ENCODE measurements at regions not wholly inside any gene's neighbourhood (a gene's known extent, or its start where the extent isn't known, plus 50 kb on each side); places are given as distances from the start of the nearest gene placed in this dataset.

GRCh38 chr19:29324291-29324680, 111.3 kb upstream of the UQCRFS1 start:
- DNase-seq, result no peak

- DNase-seq, result no peak
These were observed 111.8 kb upstream of the UQCRFS1 start for GRCh38 chr19:29324717-29325116.

- no peak for DNase-seq
These were observed 112.5 kb upstream of the UQCRFS1 start for GRCh38 chr19:29325241-29325975.

DNA sequence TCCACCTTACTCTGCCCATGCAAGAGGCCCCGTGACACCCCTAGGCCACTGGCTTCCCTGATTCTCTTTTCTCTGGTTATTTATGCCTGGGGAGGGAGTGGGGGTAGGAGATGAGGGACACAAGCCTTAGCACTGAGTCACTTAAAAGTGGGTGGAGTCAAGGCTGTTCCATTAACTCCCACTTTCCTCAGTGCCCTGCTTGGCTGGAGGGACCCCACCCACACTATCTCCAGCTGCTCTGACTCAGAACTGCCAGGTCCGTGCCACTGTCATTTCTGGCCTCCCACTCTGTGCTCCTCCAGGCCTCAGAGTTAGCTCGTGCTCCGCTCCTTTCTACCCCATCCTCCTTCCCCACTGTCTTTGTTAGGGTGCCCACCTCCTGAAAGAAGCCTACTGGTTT, 113.4 kb upstream of the UQCRFS1 start:
- no peak for DNase-seq

DNA sequence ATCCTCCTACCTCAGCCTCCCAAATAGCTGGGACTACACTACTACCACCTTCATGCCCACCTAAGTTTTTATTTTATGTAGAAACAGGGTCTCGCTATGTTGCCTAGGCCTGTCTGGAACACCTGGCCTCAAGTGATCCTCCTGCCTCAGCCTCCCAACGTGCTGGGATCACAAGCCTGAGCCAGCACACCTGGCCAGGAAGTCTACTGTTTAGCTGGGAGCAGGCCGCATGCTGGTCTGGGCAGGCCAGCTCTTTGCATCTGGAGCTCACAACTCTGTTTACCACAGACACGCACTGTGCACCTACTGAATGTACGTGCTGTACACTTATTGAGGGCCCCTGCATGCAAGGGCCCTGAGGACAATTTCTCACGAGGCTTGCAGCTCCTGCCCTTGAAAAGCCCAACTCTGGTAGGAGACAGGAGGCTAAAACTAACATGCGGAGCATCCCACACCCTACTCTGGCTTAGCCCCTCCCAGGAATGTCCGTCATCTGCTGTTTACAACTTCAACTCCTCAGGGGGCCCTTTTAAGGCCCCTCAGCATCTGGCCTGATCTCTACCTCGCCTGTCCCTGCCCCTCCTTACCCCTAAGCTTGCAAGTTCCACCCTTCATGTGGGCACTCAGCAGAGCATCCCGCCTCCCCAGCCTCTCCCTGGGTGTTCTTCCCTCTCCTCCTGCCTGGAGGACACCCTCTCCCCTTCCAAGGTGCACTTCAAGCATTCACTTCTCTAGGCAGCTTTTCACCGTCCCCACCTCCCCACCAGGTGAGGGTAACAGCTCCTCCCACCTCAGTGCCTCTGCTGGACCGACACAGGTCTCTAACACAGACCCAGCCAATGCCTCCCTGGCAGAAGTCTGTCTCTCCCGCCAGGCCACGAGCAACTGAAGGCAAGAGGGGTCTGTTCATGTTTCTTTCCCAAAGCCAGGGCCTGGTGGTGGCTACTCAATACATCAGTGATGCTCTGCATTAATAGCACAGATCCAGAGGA, 114.2 kb upstream of the UQCRFS1 start:
- no peak for DNase-seq

DNA sequence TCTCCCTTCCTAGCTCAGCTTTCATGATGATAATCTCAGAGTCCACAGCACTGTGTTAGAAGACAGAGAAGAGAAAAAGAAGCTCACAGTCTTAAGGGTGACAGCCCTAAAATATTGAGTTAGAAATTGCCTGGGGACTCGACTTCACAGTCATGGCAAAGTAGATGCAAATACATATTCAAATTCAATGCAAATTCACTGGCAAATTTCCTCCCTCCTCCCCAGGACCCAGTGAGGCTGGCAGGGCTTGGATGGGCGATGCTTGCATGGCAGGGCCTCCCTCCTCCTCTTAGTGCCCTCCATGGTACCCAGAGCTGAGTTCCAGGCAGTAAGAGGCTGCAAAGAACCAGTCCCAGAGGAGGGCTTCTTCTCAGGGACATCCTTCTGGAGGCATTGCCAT, 115.6 kb upstream of the UQCRFS1 start:
- DNase-seq, result no peak

- DNase-seq, result no peak
These were observed 116.6 kb upstream of the UQCRFS1 start for GRCh38 chr19:29329460-29330134.

DNA sequence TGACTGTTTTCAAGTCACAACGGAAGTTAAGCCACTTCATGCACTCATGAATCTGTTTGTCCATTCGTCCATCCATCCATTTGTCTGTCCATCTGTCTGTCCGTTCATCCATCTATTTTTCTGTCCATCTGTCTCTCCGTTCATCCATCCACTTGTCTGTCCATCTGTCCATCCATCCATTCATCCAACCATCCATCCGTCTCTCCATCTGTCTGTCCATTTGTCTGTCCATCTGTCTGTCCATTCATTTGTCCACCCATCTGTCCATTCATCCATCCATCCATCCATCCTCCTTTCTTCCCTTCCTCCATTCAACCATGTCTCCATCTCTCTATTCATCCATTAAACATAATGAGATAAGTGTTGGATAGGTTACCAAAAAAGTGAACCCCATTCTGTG, 123.5 kb upstream of the UQCRFS1 start:
- no peak for DNase-seq

- no peak for DNase-seq
These were observed 124.1 kb upstream of the UQCRFS1 start for GRCh38 chr19:29337029-29337428.

- no peak for DNase-seq
These were observed 125.5 kb upstream of the UQCRFS1 start for GRCh38 chr19:29338480-29338879.

- DNase-seq, result no peak
These were observed 129.8 kb upstream of the UQCRFS1 start for GRCh38 chr19:29342721-29343120.

DNA sequence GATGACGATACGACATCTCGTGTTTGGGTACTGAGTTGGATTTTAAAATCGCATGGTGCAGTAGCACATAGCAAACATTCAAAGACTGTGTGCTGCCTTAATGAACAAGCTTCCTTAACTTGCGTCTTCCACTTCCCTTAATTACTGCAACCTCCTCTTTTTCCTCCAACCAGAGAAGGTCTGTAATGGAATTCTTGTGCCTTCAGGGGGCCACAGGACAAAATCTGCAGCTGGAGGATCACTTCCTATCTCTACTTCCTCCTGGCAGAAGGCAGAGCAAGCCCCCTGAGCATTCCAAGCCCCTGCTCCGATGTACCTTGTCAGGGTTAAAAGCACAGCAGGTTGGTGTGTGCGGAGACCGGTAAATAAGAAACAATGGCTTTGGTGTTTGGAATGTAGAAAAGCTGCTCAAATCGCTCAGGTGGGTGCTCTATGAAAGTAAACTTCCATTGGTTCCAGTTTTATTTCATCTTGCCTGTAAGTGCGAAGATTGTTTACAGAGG, 151.3 kb upstream of the UQCRFS1 start:
- DNase-seq, result no peak

DNA sequence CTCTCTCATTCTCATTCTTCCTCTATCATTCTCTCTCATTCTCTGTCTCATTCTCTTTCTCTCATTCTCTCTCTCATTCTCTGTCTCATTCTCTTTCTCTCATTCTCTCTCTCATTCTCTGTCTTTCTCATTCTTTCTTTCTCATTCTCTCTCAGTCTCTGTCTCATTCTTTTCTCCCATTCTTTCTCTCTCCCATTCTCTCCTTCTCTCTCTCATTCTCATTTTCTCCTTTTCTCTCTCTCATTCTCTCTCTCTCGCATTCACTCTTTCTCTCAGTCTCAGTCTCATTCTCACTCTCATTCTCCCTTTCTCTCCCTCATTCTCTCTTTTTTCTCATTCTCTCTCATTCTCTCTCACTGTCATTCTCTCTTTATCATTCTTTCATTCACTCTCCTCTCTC, 152.0 kb upstream of the UQCRFS1 start:
- DNase-seq, result no peak

DNA sequence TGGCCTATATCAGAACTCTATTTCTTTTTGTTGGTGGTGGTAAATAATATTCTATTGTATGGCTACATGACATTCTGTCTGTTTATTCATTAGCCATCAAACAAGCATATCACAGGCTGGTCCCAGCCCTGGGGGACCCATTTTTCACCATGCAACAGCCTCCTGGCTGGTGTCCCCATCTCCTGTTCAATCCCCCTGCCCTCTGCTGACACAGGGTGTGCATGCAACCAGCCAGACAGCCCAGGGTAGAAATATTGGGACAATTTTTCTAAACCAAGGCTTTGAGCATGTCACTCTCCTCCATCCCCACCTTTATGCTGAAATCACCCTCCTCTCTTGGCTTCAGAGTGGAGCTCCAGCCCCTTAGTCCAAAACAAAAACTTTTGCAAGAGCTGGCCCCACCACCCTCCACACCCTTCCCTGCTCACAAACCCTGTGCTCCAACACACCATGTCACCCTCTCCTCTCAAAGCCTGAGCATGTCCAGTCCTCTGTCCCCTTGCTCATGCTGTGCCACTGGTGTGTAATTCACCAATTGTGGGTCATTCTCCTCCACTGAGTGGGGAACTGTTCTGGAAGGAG, 153.0 kb upstream of the UQCRFS1 start:
- DNase-seq, result no peak

DNA sequence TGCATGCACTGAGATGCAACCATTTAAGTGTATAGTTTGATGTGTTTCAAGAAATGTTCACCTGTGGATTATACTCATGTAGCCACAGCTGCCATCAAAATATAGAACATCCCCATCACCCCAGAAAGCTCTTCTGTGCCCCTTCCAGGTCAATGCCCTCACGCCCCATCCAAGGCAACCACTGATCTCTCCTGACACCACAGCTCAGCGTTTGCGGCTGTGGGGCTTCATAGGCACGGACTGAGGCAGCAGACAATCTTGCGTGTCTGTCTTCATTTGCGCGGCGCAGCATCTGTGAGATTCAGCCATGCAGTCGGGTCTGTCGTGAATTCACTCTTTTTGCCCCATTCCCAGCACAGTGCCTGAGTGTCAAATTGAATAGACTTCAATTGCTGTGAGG, 153.8 kb upstream of the UQCRFS1 start:
- DNase-seq, result no peak

DNA sequence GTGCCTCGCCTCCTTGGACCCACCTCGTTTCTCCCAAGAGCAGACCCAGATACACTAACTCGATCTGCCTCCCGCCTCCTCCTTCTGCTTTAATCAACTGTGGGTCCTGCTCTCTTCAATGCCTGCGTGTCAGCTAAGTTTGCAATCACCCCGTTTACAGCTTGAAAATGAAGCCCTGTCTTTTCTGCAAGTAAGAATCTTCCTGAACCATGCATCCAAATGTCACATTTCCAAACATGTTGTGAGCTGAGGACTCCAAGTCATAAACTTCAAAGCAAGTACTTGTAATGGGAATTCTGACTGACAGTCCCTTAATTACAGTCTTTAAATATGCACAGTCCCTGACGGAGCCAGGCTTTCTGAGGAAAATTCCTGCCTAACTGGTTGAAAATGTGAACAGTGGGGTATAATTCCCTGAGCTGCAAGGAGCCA, 154.9 kb upstream of the UQCRFS1 start:
- DNase-seq, result no peak

DNA sequence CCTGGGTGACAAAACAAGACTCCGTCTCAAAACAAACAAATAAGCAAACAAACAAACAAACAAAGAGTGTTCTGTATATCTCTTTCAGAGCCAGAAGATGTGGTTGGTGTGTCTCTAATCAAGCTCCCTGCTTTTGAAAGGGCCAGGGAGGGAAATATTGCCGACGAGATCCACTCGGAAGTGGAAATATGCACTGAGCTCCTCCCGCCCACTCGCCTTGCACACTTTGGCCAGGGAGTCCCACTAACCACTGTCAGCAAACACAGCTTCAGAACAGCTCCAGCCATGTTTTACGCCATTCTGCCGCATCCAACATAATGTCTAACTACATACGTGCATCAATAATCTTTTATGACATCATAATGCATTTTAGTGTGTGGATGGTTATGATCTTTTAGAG, 155.5 kb upstream of the VSTM2B start:
- DNase-seq, result no peak

DNA sequence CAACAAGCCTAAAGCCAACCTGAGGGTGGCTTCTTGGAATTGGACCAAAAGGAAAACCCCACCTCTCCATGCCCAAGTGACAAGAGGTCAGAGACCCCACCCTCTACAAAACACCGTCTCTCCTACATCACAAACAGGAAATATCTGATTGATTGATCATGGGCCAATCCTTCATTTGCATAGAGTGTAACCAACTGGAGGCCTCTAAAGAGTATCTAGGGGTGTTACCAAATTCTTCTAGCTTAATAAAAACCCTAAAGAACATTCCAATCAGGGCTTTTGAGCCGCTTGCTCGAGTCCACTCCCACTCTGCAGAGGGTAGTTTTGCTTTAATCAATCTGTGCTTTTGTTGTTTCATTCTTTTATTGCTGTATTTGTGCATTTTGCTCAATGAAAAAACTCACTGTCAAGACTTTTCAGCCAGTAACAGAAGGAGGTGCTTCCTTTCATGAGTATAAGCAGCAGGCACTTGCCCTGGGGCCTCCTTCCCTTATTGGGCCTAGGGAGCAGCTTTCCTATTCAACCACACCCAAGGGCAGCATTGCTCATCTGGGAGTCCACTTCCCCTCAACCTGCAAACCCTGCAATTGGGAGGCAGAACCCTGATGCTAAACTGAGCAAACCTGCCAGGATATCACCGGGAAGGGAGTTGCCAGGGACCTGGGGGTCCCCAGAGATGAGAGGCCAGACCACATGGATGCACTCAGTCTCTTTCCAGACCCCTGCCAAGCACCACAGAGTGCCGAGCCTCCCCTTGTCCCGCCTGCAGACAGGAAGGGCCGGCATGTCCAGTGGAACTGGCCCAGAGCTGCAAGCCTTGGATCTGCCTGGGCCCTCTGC, 154.3 kb upstream of the VSTM2B start:
- DNase-seq, result no peak

GRCh38 chr19:29372091-29372415, 153.7 kb upstream of the VSTM2B start:
- no peak for DNase-seq

- DNase-seq, result no peak
These were observed 153.3 kb upstream of the VSTM2B start for GRCh38 chr19:29372461-29372860.

DNA sequence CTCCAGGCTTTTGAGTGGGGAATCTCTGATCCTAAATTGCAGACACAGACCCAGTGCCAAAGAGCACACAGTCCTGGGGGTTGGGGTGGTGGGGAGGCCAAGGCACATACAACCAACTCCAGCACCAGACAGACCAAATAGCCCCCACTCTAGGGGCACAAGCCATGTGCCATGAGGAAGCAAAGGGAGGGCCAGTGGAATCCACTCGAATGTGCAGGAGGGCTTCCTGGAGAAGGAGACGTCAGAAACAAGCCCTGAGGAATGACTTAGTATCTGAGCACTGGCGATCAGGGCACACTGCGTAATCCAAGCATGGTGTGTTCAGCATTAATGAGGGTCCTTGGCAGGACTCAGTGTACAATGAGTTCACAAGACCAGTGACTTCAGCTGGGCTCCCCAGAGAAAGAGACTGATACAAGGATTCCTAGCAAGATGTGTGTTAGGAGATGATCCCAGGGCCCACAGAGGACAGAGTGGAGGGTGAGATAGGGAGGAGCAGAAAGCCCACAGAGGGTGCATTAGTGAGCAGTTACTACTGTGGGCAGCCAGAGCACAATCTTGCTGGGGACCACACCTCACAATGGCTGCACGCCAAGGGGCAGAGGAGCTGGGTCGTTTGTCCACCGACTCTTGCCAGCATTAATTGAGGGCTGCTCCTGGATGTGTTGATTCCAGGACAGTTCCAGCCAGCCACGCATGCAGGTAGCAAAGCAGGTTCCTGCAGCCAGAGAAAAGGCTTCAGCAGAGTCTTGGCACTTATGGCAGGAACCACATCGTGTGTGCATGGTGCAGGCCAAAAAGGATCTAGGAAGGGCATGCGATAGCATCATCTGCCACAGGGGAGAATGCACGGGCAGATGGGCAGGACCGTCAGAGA, 152.6 kb upstream of the VSTM2B start:
- no peak for DNase-seq
